Bronchial epithelial cell (primary cell): ENCODE measurements at regions not wholly inside any gene's neighbourhood (a gene's known extent, or its start where the extent isn't known, plus 50 kb on each side); places are given as distances from the start of the nearest gene placed in this dataset.

ENCODE experiments used
- DNase-seq: peaks from one replicate; pipeline ENCODE4 v3.0.0-alpha.2; 2010; ENCODE audit warnings: low read depth
- FAIRE-seq: peaks from 2 replicates; lab custom pipeline; 2011; peaks lifted over from hg19 to GRCh38; lab: Jason Lieb, UNC
- H3K27me3 ChIP-seq: 2 replicates; pipeline ENCODE4 v1.5.1; 2011; ENCODE audit warnings: low read length; ENCODE audit not compliant: control insufficient read depth, insufficient read depth
- H3K36me3 ChIP-seq: 2 replicates; pipeline ENCODE4 v1.5.1; 2011; ENCODE audit warnings: low read length; ENCODE audit not compliant: control insufficient read depth, insufficient read depth
- H3K4me3 ChIP-seq: 2 replicates; pipeline ENCODE4 v1.5.1; 2011; ENCODE audit warnings: mild to moderate bottlenecking, low read depth, low read length, control low read depth
- CTCF ChIP-seq: IDR thresholded peaks from 2 replicates; pipeline ENCODE4 v1.5.1; 2011; ENCODE audit warnings: mild to moderate bottlenecking, moderate library complexity, low read length, control low read depth, inconsistent platforms; ENCODE audit not compliant: insufficient read depth, severe bottlenecking

GRCh38 chr2:54360055-54360792 is 95.9 kb upstream of the SPTBN1 start:
- peak; percentile 22 for DNase-seq
- no peak overlapping the region for H3K4me3 ChIP-seq
- no peak for TF ChIP-seq CTCF
- FAIRE-seq = peak; percentile 36
- H3K36me3 ChIP-seq = no peaks in the 10 kb centered on the region
- no peaks in the 10 kb centered on the region for H3K27me3 ChIP-seq

GRCh38 chr2:54364409-54364808 is 91.7 kb upstream of the SPTBN1 start:
- no peak for TF ChIP-seq CTCF
- no peaks in the 10 kb centered on the region for H3K36me3 ChIP-seq
- no peaks in the 10 kb centered on the region for H3K27me3 ChIP-seq
- DNase-seq (no peak), FAIRE-seq (no peak)
- no peak overlapping the region for H3K4me3 ChIP-seq

- no peak for DNase-seq
- FAIRE-seq = no peak
- Histone ChIP-seq H3K36me3 (no peaks in the 10 kb centered on the region), H3K27me3 (no peaks in the 10 kb centered on the region), H3K4me3 (no peak overlapping the region)
- no peak for TF ChIP-seq CTCF
These were observed 90.5 kb upstream of the SPTBN1 start for GRCh38 chr2:54365661-54366060.

- TF ChIP-seq CTCF = no peak
- Histone ChIP-seq H3K4me3 (no peak overlapping the region), H3K36me3 (no peaks in the 10 kb centered on the region), H3K27me3 (no peaks in the 10 kb centered on the region)
- FAIRE-seq (no peak), DNase-seq (peak; percentile 67)
These were observed 89.4 kb upstream of the SPTBN1 start for GRCh38 chr2:54366487-54367280.

GRCh38 chr2:54370405-54371104 is 85.6 kb upstream of the SPTBN1 start:
- DNase-seq (no peak), FAIRE-seq (no peak)

More at GRCh38 chr2:54370405-54371104, 85.6 kb upstream of the SPTBN1 start:
- Histone ChIP-seq H3K27me3 (no peaks in the 10 kb centered on the region), H3K4me3 (no peak overlapping the region), H3K36me3 (no peaks in the 10 kb centered on the region)
- no peak for TF ChIP-seq CTCF
